ENCODE measurements at regions not wholly inside any gene's neighbourhood (a gene's known extent, or its start where the extent isn't known, plus 50 kb on each side); places are given as distances from the start of the nearest gene placed in this dataset.

DNA sequence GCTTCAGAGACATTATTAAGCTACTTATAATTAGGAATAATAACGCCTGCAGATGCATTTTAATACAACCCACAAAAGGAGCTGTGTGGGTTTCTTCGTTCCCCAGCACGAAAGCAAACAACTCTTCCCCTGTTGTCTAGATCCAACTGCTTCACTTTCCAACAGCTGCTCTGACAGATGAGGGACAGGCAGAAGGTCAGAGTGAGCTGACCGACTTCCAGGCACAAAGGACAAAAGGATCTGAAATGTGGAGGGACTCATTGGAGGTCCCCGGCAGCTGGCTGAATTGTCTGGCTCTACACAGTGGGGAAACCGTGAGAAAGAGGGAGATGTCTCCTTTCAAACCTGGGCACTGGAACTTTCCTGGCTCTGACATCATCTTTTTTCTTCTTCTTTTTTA lies 79.1 kb upstream of the ALDH1B1 start:
- no peak for DNase-seq (ENCODE audit: low read depth, low spot score)

GRCh38 chr9:38312406-38312805 lies 80.1 kb upstream of the ALDH1B1 start:
- DNase-seq (ENCODE audit: low read depth, low spot score): no peak

DNA sequence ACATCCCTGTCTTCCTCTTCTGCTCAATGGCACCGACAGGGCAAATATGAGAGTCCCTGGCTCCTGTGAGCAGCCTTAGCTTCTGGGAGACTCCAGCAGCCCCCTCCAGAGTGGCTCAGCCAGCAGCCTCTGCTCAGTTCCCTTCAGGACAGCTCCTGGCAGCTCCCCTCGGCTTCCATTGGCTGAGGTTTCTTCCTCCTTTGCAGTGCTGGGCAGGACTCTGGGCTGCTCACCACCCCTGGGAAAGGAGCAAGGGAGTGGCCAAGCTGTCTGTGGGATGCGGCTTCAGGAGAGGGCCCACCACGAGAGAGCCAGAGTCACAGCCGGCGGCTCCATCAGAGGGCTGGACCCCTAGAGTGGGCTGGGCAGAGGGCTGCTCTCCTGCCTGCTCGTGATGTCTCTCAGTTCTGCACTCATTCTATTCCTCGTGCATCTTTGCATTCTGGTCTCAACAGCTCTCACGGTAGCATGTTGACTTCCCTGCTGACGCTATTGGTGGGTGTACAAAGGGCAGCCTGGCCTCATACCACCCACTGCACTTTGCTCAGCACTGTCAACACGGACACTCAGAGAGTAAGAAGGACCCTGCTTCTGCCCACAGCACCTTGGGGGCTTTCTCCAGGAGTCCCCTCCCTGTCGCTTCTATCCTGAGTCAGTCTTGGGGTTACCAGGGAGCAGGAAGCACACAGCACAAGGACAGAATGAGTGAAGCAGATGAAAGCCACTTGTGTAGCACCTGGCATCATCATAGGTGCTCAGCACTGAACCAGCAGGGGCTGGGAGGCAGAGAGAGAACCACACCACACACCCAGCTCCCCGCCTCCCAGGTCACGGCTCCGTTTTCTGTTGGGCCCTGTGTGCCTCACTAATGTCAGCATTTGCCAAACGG lies 80.9 kb upstream of the ALDH1B1 start:
- DNase-seq (ENCODE audit: low read depth, low spot score): no peak

- DNase-seq (ENCODE audit: low read depth, low spot score): no peak
Measured at GRCh38 chr9:38309324-38310195, 82.9 kb upstream of the ALDH1B1 start.

- DNase-seq (ENCODE audit: low read depth, low spot score): no peak
Measured at GRCh38 chr9:38308136-38308535, 84.4 kb upstream of the ALDH1B1 start.

- DNase-seq (ENCODE audit: low read depth, low spot score): no peak
Measured at GRCh38 chr9:38306899-38307298, 85.6 kb upstream of the ALDH1B1 start.

GRCh38 chr9:38305582-38305981 lies 86.9 kb upstream of the ALDH1B1 start:
- DNase-seq (ENCODE audit: low read depth, low spot score): no peak

- no peak for DNase-seq (ENCODE audit: low read depth, low spot score)
Measured at GRCh38 chr9:38301376-38302106, 91.0 kb upstream of the ALDH1B1 start.

DNA sequence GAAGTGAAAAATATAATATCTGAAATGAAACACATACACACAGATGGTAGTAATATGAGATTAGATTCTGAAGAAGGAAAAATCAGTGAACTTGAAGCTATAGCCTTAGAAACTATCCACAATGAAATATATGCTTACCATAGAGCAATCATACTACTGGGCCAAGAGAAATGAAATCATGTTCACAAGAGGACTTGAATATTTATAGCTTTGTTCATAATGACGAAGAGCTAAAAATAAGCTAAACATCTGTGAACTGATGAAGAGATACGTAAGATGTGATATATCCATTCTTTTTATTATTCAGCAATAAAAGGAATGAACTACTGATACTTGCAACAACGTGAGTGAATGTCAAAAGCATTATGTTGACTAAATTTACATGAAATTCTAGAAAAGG lies 92.6 kb upstream of the ALDH1B1 start:
- DNase-seq (ENCODE audit: low read depth, low spot score): no peak

GRCh38 chr9:38298904-38299303 lies 93.6 kb upstream of the ALDH1B1 start:
- DNase-seq (ENCODE audit: low read depth, low spot score): no peak

DNA sequence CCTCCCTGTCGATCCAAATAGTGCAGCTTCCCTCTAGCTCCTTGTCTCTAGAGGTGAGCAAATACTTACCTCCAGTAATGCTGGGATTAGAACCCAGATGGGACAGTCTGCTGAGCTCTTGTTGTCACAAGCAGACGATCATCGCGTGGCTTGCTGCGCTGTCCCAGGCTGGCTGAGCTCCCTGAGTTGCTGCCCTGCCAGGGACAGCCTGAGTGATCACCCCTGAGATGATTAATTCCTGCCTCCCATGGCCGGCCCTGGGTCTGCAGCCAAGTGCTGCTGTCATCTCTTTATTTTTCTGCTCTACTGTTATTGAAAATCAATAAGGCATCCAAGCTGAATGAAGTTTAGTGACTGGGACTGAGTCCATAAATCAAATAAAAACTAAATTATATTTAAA lies 94.0 kb upstream of the ALDH1B1 start:
- DNase-seq (ENCODE audit: low read depth, low spot score): no peak

DNA sequence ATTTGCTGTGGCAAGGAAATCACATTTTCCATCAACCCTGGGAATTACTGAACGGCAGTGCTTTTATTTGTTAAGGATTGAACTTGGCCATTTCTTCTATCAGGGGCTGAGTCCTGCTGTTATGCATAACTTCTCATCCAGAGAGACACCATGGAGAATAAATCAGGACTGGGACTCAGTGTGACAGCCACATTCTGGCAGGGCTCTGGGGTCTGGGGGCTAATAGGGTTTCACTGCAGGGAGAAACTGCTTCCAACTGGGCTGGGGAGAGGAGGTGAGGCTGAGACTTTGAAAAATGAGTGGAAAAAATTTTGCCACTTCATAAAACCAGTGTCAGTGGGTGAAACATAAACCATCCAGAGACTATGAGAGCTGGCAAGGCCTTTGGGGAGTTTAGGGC lies 95.7 kb upstream of the ALDH1B1 start:
- DNase-seq (ENCODE audit: low read depth, low spot score): no peak

- DNase-seq (ENCODE audit: low read depth, low spot score): no peak
Measured at GRCh38 chr9:38295764-38296163, 96.7 kb upstream of the ALDH1B1 start.

DNA sequence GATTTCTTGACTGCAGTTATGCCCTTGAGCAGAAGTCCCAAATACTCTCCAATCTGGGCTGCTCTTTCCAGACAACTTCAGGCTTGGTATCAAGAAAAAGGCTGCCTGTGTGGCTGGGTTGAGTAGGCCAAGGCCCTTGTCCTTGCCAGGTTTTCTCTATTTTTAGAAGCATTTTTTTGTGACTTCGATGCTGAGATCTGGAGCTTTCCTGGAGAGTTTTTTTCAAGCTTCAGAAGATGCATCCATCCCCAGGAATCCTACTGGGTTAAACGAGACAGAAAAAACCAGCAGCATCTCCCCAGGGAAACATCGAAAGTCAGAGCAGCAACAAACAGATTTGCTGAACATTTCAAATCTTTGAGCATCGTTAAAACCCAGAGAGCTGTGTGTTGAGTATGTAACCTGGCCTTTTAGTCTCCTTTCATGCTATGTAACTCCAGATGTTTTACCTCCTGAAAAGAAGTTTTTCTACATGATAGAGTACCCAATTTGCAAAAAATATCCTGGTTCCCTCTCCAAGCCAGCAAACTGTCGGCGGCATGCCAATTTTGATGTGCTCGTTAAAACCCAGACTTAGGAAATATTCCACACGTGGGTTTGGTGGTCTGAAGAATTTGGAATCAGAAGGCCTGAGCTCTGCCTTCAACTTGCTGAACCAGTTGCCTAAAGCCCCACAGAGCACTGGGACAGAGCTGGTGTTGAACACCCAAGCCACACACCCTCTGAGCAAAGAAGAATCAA lies 98.1 kb upstream of the ALDH1B1 start:
- DNase-seq (ENCODE audit: low read depth, low spot score): no peak

GRCh38 chr9:38293022-38293421 lies 99.5 kb upstream of the ALDH1B1 start:
- no peak for DNase-seq (ENCODE audit: low read depth, low spot score)

GRCh38 chr9:38292480-38292879 lies 100.0 kb upstream of the ALDH1B1 start:
- no peak for DNase-seq (ENCODE audit: low read depth, low spot score)

DNA sequence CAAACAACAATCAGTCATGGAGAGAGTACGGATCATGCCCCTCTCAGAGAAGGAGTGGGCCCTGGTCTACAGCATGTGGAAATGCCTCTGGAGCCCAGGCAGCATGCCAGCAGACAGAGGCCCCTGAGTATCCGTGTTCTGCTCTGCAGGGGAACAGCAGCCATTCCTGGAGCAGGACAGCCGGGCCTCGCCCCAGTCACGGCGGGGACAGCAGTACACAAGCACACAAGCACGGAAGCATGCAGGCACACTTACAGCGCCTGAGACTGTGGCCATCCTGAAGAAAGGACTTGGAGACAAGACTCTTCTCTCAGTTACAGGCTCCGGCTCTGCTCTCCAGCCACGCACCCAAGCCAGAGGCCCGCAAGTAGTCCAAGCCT lies 102.6 kb upstream of the ALDH1B1 start:
- no peak for DNase-seq (ENCODE audit: low read depth, low spot score)

- DNase-seq (ENCODE audit: low read depth, low spot score): no peak
Measured at GRCh38 chr9:38289236-38289865, 103.2 kb upstream of the ALDH1B1 start.

- DNase-seq (ENCODE audit: low read depth, low spot score): no peak
Measured at GRCh38 chr9:38288502-38288901, 104.0 kb upstream of the ALDH1B1 start.

- no peak for DNase-seq (ENCODE audit: low read depth, low spot score)
Measured at GRCh38 chr9:38287420-38287985, 105.0 kb upstream of the ALDH1B1 start.

GRCh38 chr9:38286766-38287165 lies 105.7 kb upstream of the ALDH1B1 start:
- DNase-seq (ENCODE audit: low read depth, low spot score): no peak
